ENCODE measurements at regions not wholly inside any gene's neighbourhood (a gene's known extent, or its start where the extent isn't known, plus 50 kb on each side); places are given as distances from the start of the nearest gene placed in this dataset.
A peak's percentile ranks its signal among the peaks of the same experiment; 100 is the strongest.
"Not testable (repeated sequence)": the region's sequence is repeated elsewhere in the genome, so short reads cannot be mapped to it uniquely, and the experiment has no call there.

GRCh38 chr5:104326966-104327365 lies 764.4 kb upstream of the NUDT12 start:
- DNase-seq (ENCODE audit: low spot score), result no peak

GRCh38 chr5:104325356-104325755 lies 762.8 kb upstream of the NUDT12 start:
- DNase-seq (ENCODE audit: low spot score), result no peak

- not testable (repeated sequence) for DNase-seq (ENCODE audit: low spot score)
Observed at GRCh38 chr5:104316676-104317075, 754.1 kb upstream of the NUDT12 start.

GRCh38 chr5:104312481-104312880 lies 749.9 kb upstream of the NUDT12 start:
- no peak for DNase-seq (ENCODE audit: low spot score)

- DNase-seq (ENCODE audit: low spot score), result no peak
Observed at GRCh38 chr5:104305602-104306001, 743.0 kb upstream of the NUDT12 start.

GRCh38 chr5:104299998-104300706 lies 737.6 kb upstream of the NUDT12 start:
- DNase-seq (ENCODE audit: low spot score), result no peak

- no peak for DNase-seq (ENCODE audit: low spot score)
Observed at GRCh38 chr5:104298518-104298917, 735.9 kb upstream of the NUDT12 start.

GRCh38 chr5:104297076-104297475 lies 734.5 kb upstream of the NUDT12 start:
- no peak for DNase-seq (ENCODE audit: low spot score)

- no peak for DNase-seq (ENCODE audit: low spot score)
Observed at GRCh38 chr5:104295991-104296390, 733.4 kb upstream of the NUDT12 start.

- DNase-seq (ENCODE audit: low spot score), result no peak
Observed at GRCh38 chr5:104283136-104283535, 720.5 kb upstream of the NUDT12 start.

GRCh38 chr5:104273725-104274124 lies 711.1 kb upstream of the NUDT12 start:
- no peak for DNase-seq (ENCODE audit: low spot score)

GRCh38 chr5:104267320-104268015 lies 704.9 kb upstream of the NUDT12 start:
- DNase-seq (ENCODE audit: low spot score), result no peak

- no peak for DNase-seq (ENCODE audit: low spot score)
Observed at GRCh38 chr5:104266161-104266560, 703.6 kb upstream of the NUDT12 start.

GRCh38 chr5:104265531-104266140 lies 703.0 kb upstream of the NUDT12 start:
- DNase-seq (ENCODE audit: low spot score), result no peak

GRCh38 chr5:104247260-104247659 lies 684.7 kb upstream of the NUDT12 start:
- no peak for DNase-seq (ENCODE audit: low spot score)

- peak; percentile 19 for DNase-seq (ENCODE audit: low spot score)
Observed at GRCh38 chr5:104241046-104241445, 678.5 kb upstream of the NUDT12 start.

- DNase-seq (ENCODE audit: low spot score), result no peak
Observed at GRCh38 chr5:104237586-104237985, 675.0 kb upstream of the NUDT12 start.

- no peak for DNase-seq (ENCODE audit: low spot score)
Observed at GRCh38 chr5:104223885-104224773, 661.5 kb upstream of the NUDT12 start.

GRCh38 chr5:104218200-104218599 lies 655.6 kb upstream of the NUDT12 start:
- no peak for DNase-seq (ENCODE audit: low spot score)

- no peak for DNase-seq (ENCODE audit: low spot score)
Observed at GRCh38 chr5:104213216-104213615, 650.6 kb upstream of the NUDT12 start.

GRCh38 chr5:104199771-104200170 lies 637.2 kb upstream of the NUDT12 start:
- no peak for DNase-seq (ENCODE audit: low spot score)

GRCh38 chr5:104198156-104198555 lies 635.6 kb upstream of the NUDT12 start:
- no peak for DNase-seq (ENCODE audit: low spot score)

Measured in pons (tissue), 1 donor.